Vagina (tissue), 2 donors: ENCODE measurements at regions not wholly inside any gene's neighbourhood (a gene's known extent, or its start where the extent isn't known, plus 50 kb on each side); places are given as distances from the start of the nearest gene placed in this dataset.

ENCODE experiments used
- DNase-seq, 2 donors: peaks; one replicate each; pipeline ENCODE4 v3.0.0-alpha.2; 2017; ENCODE audit errors: extremely low spot score in 2 of 2
- H3K27ac ChIP-seq: fragments of 200-600 bp; sonication (generic); one replicate; pipeline ENCODE4 v1.5.1; 2019
- H3K27me3 ChIP-seq: fragments of 200-600 bp; sonication (generic); one replicate; pipeline ENCODE4 v1.5.1; 2019
- H3K36me3 ChIP-seq, 2 donors: fragments of 200-600 bp; sonication (generic); one replicate each; pipeline ENCODE4 v1.5.1; 2017 to 2019
- H3K4me1 ChIP-seq: fragments of 200-600 bp; sonication (generic); one replicate; pipeline ENCODE4 v1.5.1; 2019
- H3K4me3 ChIP-seq, 2 donors: fragments of 200-600 bp; sonication (generic); 1 replicate in 1 of 2; 2 replicates in 1 of 2; pipeline ENCODE4 v1.5.1; 2016 to 2019
- H3K9me3 ChIP-seq: fragments of 200-600 bp; sonication (generic); one replicate; pipeline ENCODE4 v1.5.1; 2019
- POLR2A ChIP-seq, 2 donors: fragments of 450-650 bp; IDR thresholded peaks; one replicate each; pipeline ENCODE4 v1.6.1; 2017; ENCODE audit warnings: antibody characterized with exemption in 2 of 2, mild to moderate bottlenecking in 2 of 2, moderate library complexity in 2 of 2
- POLR2AphosphoS5 ChIP-seq, 2 donors: sonication (generic); formaldehyde crosslinking; IDR thresholded peaks; one replicate each; pipeline ENCODE4 v1.9.0; 2017; ENCODE audit warnings: antibody characterized with exemption in 2 of 2, mild to moderate bottlenecking in 2 of 2, low read depth in 1 of 2; ENCODE audit not compliant: insufficient read depth in 1 of 2
- intact Hi-C: fragments of 100-400 bp; cut with DNase I; formaldehyde crosslinking; loops from one replicate; pipeline ENCODE4 v1.15.1; 2023
- TF ChIP-seq, protein P1 (sequence below), 3 experiments: fragments of 450-650 bp in 2 of 3; fragments of 200-600 bp in 1 of 3; sonication (generic) in 1 of 3; IDR thresholded peaks; one replicate each; pipeline ENCODE4 v1.5.1; 2017 to 2019; ENCODE audit warnings: antibody characterized with exemption in 3 of 3, mild to moderate bottlenecking in 2 of 3, moderate library complexity in 2 of 3

DNA sequence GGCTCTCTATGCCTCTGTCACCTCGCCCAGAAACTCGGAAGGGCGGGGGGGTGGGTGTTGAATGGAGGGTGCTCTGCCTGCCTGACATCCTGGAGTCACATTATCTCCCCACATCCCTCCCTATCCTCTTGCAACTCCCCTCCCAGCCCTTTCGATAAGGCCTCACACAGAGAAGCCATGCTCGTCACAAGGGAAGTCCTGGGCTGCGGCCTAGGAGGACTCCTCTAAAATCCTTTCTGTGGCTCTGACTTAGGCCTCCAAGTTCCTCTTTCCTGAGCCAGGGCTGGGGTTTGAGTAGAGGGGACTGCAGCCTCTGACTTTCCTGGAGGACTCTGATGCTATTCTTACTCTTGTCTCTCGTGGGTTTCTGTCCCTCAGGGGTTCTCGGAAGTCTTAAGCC lies 75.0 kb upstream of the PKDCC start:
- TF ChIP-seq, protein P1, sequence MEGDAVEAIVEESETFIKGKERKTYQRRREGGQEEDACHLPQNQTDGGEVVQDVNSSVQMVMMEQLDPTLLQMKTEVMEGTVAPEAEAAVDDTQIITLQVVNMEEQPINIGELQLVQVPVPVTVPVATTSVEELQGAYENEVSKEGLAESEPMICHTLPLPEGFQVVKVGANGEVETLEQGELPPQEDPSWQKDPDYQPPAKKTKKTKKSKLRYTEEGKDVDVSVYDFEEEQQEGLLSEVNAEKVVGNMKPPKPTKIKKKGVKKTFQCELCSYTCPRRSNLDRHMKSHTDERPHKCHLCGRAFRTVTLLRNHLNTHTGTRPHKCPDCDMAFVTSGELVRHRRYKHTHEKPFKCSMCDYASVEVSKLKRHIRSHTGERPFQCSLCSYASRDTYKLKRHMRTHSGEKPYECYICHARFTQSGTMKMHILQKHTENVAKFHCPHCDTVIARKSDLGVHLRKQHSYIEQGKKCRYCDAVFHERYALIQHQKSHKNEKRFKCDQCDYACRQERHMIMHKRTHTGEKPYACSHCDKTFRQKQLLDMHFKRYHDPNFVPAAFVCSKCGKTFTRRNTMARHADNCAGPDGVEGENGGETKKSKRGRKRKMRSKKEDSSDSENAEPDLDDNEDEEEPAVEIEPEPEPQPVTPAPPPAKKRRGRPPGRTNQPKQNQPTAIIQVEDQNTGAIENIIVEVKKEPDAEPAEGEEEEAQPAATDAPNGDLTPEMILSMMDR (IDR thresholded peaks at IDR 0.05), result no peak
- TF ChIP-seq POLR2AphosphoS5 (IDR thresholded peaks at IDR 0.05; ENCODE audit: insufficient read depth in 1 of 2, low read depth in 1 of 2) (no peak), POLR2A (IDR thresholded peaks at IDR 0.05) (no peak)
- no peaks in the 10 kb centered on the region for H3K27me3 ChIP-seq
- DNase-seq, result no peak
- no peak overlapping the region for H3K27ac ChIP-seq
- H3K9me3 ChIP-seq, result no peaks in the 10 kb centered on the region
- intact Hi-C loops, result no loop called here
- H3K4me1 ChIP-seq, result peaks cover 5% of the 10 kb centered on the region
- no peaks in the 10 kb centered on the region for H3K36me3 ChIP-seq
- no peak overlapping the region for H3K4me3 ChIP-seq

DNA sequence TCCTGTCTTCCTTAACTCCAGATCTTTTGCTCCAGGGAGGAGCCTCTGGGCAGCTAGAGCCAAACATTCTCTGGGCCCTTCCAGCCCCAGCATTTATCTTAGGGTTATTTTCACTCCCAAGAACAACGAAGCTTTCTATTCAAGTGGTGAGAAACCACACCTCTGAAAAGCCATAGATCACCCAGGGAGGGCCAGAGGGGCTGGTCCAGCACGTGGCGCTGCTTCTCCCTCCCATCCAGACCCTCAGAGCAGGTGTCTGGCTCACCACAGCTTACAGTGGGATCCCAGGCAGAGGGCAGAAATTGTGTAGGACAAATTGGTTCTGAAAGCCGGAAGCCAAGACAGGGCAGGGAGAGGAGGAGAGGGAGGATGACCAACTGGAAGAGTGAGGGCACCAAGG lies 74.0 kb upstream of the PKDCC start:
- no peak for DNase-seq
- intact Hi-C loops, result no loop called here
- H3K9me3 ChIP-seq, result no peaks in the 10 kb centered on the region
- no peak overlapping the region for H3K4me3 ChIP-seq
- no peak overlapping the region for H3K27ac ChIP-seq
- no peak for TF ChIP-seq POLR2AphosphoS5 (IDR thresholded peaks at IDR 0.05; ENCODE audit: insufficient read depth in 1 of 2, low read depth in 1 of 2)
- TF ChIP-seq, protein P1 (IDR thresholded peaks at IDR 0.05), result no peak
- TF ChIP-seq POLR2A (IDR thresholded peaks at IDR 0.05), result no peak
- H3K36me3 ChIP-seq, result no peaks in the 10 kb centered on the region
- no peaks in the 10 kb centered on the region for H3K4me1 ChIP-seq
- H3K27me3 ChIP-seq, result no peaks in the 10 kb centered on the region

DNA sequence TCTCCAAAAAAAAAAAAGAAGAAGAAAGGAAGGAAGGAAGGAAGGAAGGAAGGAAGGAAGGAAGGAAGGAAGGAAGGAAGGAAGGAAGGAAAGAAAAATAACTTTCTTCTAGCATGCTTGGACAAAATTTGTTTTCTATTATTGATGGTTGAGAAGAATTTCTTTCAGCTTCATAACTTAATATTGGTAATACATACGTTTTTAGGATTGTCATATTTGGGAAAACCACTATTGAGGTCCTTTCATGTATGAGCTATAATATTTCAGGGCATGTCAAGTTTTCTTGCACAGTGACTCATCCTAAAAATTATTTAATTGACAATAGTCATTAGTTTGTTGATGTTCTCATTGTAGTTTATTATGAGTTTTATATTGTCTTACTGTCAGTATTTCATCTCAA lies 66.4 kb upstream of the PKDCC start:
- H3K36me3 ChIP-seq, result no peaks in the 10 kb centered on the region
- H3K9me3 ChIP-seq, result no peaks in the 10 kb centered on the region
- no peak overlapping the region for H3K4me3 ChIP-seq
- no peak overlapping the region for H3K27ac ChIP-seq
- no peaks in the 10 kb centered on the region for H3K27me3 ChIP-seq
- intact Hi-C loops, result no loop called here
- TF ChIP-seq, protein P1 (IDR thresholded peaks at IDR 0.05), result no peak
- TF ChIP-seq POLR2AphosphoS5 (IDR thresholded peaks at IDR 0.05; ENCODE audit: insufficient read depth in 1 of 2, low read depth in 1 of 2) (no peak), POLR2A (IDR thresholded peaks at IDR 0.05) (no peak)
- DNase-seq, result no peak
- H3K4me1 ChIP-seq, result no peaks in the 10 kb centered on the region

DNA sequence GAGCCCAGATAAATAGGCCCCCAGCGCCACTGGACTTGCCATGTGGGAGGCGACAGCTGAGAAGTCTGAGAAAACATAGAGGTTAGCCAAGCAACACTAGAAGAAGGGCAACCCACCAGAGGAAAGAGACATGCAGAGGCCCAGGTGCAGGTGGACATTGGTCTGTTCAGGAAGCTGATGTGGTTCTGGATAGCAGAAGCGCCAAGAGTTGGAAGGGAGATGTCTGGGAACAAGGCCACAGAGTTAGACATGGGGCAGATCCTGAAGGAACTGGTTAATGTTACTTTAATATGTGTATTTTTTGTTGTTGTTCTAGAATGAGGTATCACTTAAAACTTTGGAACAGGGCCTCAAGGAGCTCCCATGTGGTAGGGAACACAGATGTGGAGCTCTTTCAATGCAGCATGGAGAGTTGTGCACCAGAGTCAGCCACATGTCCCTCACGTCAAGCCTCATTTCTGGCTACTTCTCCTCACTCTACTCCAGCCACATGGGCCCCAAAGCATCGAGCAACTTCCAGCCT lies 62.2 kb upstream of the PKDCC start:
- Histone ChIP-seq H3K4me3 (no peak overlapping the region), H3K27me3 (no peaks in the 10 kb centered on the region), H3K9me3 (no peaks in the 10 kb centered on the region), H3K4me1 (no peaks in the 10 kb centered on the region), H3K27ac (no peak overlapping the region), H3K36me3 (no peaks in the 10 kb centered on the region)
- DNase-seq, result no peak
- TF ChIP-seq, protein P1 (IDR thresholded peaks at IDR 0.05), result no peak
- no peak for TF ChIP-seq POLR2A (IDR thresholded peaks at IDR 0.05)
- TF ChIP-seq POLR2AphosphoS5 (IDR thresholded peaks at IDR 0.05; ENCODE audit: insufficient read depth in 1 of 2, low read depth in 1 of 2), result no peak
- intact Hi-C loops, result no loop called here

DNA sequence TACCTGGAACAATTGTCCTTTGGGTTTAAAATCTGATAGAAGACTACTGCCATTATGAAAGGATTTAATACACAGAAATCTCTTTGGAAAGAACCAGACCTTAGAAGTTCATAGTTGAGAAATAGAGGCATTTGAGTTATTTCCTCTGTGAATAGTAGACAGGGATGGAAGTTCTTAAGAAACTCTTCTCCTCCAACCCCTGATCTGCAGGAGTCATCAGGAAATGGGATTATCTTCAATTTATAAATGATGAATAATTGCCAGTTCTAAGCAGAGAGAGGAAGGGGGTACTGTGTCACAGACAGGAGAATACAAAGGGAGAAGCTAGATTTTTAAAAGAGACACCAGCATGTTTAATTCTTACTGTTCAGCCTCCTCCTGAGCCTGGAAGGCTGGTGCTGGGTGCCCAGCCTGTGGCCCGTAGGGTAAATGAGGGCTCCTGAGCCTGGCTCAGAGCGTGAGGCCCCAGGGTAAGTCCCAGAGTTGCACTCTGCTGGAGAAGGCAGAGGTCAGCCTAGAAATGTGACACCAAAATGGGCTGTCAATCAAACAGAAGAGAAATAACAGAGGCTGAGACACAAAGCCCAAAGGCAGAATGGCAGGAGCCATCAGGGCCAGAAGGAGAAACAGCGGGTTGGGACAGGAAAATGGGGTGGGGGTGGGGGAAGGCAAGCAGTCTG lies 58.2 kb upstream of the PKDCC start:
- Histone ChIP-seq H3K27ac (no peak overlapping the region), H3K4me1 (no peaks in the 10 kb centered on the region), H3K27me3 (no peaks in the 10 kb centered on the region), H3K9me3 (no peaks in the 10 kb centered on the region), H3K4me3 (no peak overlapping the region), H3K36me3 (no peaks in the 10 kb centered on the region)
- TF ChIP-seq POLR2A (IDR thresholded peaks at IDR 0.05) (no peak), POLR2AphosphoS5 (IDR thresholded peaks at IDR 0.05; ENCODE audit: insufficient read depth in 1 of 2, low read depth in 1 of 2) (no peak)
- TF ChIP-seq, protein P1 (IDR thresholded peaks at IDR 0.05), result no peak
- intact Hi-C loops, result no loop called here
- no peak for DNase-seq
